ENCODE measurements at regions not wholly inside any gene's neighbourhood (a gene's known extent, or its start where the extent isn't known, plus 50 kb on each side); places are given as distances from the start of the nearest gene placed in this dataset.
"Not testable (repeated sequence)": the region's sequence is repeated elsewhere in the genome, so short reads cannot be mapped to it uniquely, and the experiment has no call there.

DNA sequence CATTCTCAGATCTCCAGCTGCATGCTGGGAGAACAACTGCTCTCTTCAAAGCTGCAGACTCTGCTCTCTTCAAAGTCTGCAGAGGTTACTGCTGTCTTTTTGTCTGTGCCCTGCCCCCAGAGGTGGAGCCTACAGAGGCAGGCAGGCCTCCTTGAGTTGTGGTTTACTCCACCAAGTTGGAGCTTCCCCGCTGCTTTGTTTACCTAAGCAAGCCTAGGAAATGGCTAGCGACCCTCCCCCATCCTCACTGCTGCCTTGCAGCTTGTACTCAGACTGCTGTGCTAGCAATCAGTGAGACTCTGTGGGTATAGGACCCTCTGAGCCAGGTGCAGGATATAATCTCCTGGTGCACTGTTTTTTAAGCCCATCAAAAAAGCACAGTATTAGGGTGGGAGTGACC is 591.7 kb downstream of the ALG10 start:
- TF ChIP-seq MAX (IDR thresholded peaks at IDR 0.05); FOXP1 (IDR thresholded peaks at IDR 0.05); FOXP1 (CRISPR knock-in tag; IDR thresholded peaks at IDR 0.05); ZNF672 (CRISPR knock-in tag; IDR thresholded peaks at IDR 0.05); ATF1 (CRISPR knock-in tag; IDR thresholded peaks at IDR 0.05); SNAI1 (CRISPR knock-in tag; IDR thresholded peaks at IDR 0.05; ENCODE audit: borderline replicate concordance); CREB1 (IDR thresholded peaks at IDR 0.05); CREB1 (CRISPR knock-in tag; IDR thresholded peaks at IDR 0.05); BRD4 (CRISPR knock-in tag; IDR thresholded peaks at IDR 0.05); ZNF766 (CRISPR knock-in tag; IDR thresholded peaks at IDR 0.05; ENCODE audit: borderline replicate concordance); CTCF (CRISPR knock-in tag; IDR thresholded peaks at IDR 0.05); KDM6A (CRISPR knock-in tag; IDR thresholded peaks at IDR 0.05; ENCODE audit: low read depth); ZEB1 (IDR thresholded peaks at IDR 0.05; ENCODE audit: insufficient replicate concordance, low read depth): not testable (repeated sequence)

Measured in HepG2 (cell line).